ENCODE measurements at regions not wholly inside any gene's neighbourhood (a gene's known extent, or its start where the extent isn't known, plus 50 kb on each side); places are given as distances from the start of the nearest gene placed in this dataset.

DNA sequence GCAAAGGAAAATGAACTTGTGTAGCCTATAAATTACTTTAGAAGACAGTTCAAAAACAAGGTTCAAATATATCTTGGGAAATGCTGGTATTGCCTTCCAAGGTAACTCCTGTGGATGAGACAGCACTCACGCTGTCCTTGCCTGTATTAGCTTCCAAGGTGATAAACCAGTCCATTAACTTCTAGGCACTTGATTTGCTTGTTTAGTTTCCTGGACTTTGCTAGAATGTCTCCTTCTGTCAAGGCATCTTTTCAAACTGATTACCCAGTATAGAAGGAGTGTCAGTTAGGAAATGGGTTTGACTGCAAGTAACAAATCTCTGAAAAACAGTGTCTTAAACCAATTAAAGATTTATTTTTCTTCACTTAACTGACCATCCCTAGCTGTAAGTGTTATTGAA lies 103.4 kb upstream of the SLC22A23 start:
- H3K36me3 ChIP-seq = no peaks in the 10 kb centered on the region
- no peaks in the 10 kb centered on the region for H3K9me3 ChIP-seq
- TF ChIP-seq POLR2AphosphoS5 (IDR thresholded peaks at IDR 0.05) (no peak), CTCF (IDR thresholded peaks at IDR 0.05 in 8 of 11, conservative IDR thresholded peaks at IDR 0.05 in 3 of 11) (no peak), POLR2A (IDR thresholded peaks at IDR 0.05) (no peak)
- no peak overlapping the region for H3K27ac ChIP-seq
- H3K27me3 ChIP-seq (replicated peaks in 1 of 7) = peaks cover 0 to 9% (median 0%) of the 10 kb centered on the region in 7 donors
- intact Hi-C loops (cut with DNase I; ENCODE audit: low total_unique reads) = no loop called here
- no peak overlapping the region for H3K4me3 ChIP-seq
- WGBS, 5 donors = 87 to 97% (median 96%) methylated on average over 1 of the region's 1 CpG
- no peak for DNase-seq
- no peaks in the 10 kb centered on the region for H3K4me1 ChIP-seq

DNA sequence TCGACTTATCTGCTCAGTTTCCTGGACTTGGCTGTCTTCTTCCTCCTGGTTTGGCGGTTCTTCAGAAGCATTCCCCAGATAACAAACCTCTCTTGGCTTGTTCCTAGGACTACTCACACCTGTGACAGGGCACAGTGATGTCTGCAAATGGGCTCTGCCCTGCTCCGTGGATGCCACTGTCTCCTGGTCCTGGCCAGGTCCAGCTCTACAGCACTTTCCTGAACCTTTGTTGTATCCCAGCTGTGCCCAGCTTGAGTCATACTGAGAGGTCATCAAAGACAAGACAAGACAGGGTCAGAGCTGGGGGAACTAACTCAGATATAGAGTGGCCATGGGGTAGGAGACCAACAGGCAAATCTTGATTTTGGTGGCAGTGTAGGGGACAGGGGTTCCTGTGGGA lies 102.7 kb upstream of the SLC22A23 start:
- intact Hi-C loops (cut with DNase I; ENCODE audit: low total_unique reads) = no loop called here
- DNase-seq = no peak
- Histone ChIP-seq H3K4me1 (no peaks in the 10 kb centered on the region), H3K36me3 (no peaks in the 10 kb centered on the region), H3K27me3 (replicated peaks in 1 of 7) (peaks cover 0 to 15% (median 0%) of the 10 kb centered on the region in 7 donors), H3K27ac (no peak overlapping the region), H3K9me3 (no peaks in the 10 kb centered on the region), H3K4me3 (no peak overlapping the region)
- WGBS, 5 donors = 58 to 88% (median 73%) methylated on average over 3 of the region's 3 CpGs
- TF ChIP-seq POLR2AphosphoS5 (IDR thresholded peaks at IDR 0.05) (no peak), CTCF (IDR thresholded peaks at IDR 0.05 in 8 of 11, conservative IDR thresholded peaks at IDR 0.05 in 3 of 11) (no peak)

DNA sequence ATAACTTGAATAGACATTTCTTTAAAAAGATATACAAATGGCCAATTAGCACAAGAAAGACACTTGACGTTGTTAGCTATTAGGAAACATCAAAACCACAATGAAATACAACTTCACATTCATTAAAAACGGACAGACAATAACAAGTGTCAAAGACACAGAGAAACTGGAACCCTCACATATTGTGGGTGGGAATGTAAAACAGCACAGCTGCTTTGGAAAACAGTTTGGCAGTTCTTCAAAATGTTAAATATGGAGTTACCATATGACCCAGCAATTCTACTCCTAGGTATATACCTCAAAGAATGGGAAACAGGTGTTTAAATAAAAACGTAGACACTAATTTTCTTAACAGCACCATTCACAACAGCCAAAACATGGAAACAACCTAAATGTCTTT lies 100.5 kb upstream of the SLC22A23 start:
- H3K27ac ChIP-seq = no peak overlapping the region
- WGBS, 5 donors = 64 to 79% (median 70%) methylated on average over 3 of the region's 3 CpGs
- TF ChIP-seq POLR2AphosphoS5 (IDR thresholded peaks at IDR 0.05) (no peak), POLR2A (IDR thresholded peaks at IDR 0.05) (no peak), CTCF (IDR thresholded peaks at IDR 0.05 in 8 of 11, conservative IDR thresholded peaks at IDR 0.05 in 3 of 11) (no peak)

DNA sequence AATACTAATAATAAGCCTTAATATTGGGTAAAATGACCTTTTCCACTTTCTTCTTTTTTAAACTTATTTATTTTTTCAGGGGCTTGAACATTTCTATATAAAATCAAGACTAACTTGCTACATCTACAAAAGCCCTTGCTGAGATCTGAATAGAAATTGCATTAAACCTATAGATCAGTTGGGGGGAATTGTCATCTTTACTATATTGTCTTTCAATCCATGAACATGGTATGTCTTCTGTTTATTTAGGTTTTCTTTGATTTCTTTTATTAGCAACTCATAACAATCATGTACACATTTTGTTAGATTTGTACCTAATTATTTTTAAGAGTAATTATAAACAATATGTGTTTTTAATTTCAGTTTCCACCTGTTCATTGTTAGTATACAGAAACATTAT lies 96.4 kb upstream of the SLC22A23 start:
- DNase-seq = no peak
- Histone ChIP-seq H3K36me3 (no peaks in the 10 kb centered on the region), H3K4me1 (no peaks in the 10 kb centered on the region), H3K4me3 (no peak overlapping the region), H3K27ac (no peak overlapping the region), H3K9me3 (peaks cover 0 to 19% (median 13%) of the 10 kb centered on the region in 8 donors), H3K27me3 (replicated peaks in 1 of 7) (peaks cover 0 to 10% (median 0%) of the 10 kb centered on the region in 7 donors)
- intact Hi-C loops (cut with DNase I; ENCODE audit: low total_unique reads) = no loop called here
- TF ChIP-seq POLR2A (IDR thresholded peaks at IDR 0.05) (no peak), POLR2AphosphoS5 (IDR thresholded peaks at IDR 0.05) (no peak)

More for the DNA sequence above, 100.5 kb upstream of the SLC22A23 start:
- intact Hi-C loops (cut with DNase I; ENCODE audit: low total_unique reads) = no loop called here
- H3K27me3 ChIP-seq (replicated peaks in 1 of 7) = peaks cover 0 to 17% (median 0%) of the 10 kb centered on the region in 7 donors
- H3K9me3 ChIP-seq = peaks cover 0 to 16% (median 12%) of the 10 kb centered on the region in 8 donors
- no peak overlapping the region for H3K4me3 ChIP-seq
- H3K4me1 ChIP-seq = no peaks in the 10 kb centered on the region
- no peak for DNase-seq
- no peaks in the 10 kb centered on the region for H3K36me3 ChIP-seq

Data from spleen (tissue), 11 donors.